SJCRH30 (cell line): ENCODE measurements at regions not wholly inside any gene's neighbourhood (a gene's known extent, or its start where the extent isn't known, plus 50 kb on each side); places are given as distances from the start of the nearest gene placed in this dataset.

ENCODE experiments used
- DNase-seq, 2 experiments: peaks; one replicate each; pipeline ENCODE4 v3.0.0-alpha.2; 2015 to 2020
- H3K27ac ChIP-seq: fragments of 250-450 bp; sonication (Bioruptor Pico); 2 replicates; pipeline ENCODE4 v1.5.1; 2020; ENCODE audit warnings: mild to moderate bottlenecking, moderate library complexity
- H3K27me3 ChIP-seq: fragments of 250-450 bp; sonication (Bioruptor Pico); 2 replicates; pipeline ENCODE4 v1.5.1; 2020; ENCODE audit warnings: mild to moderate bottlenecking, moderate library complexity
- H3K36me3 ChIP-seq: fragments of 250-450 bp; sonication (Bioruptor Pico); 2 replicates; pipeline ENCODE4 v1.5.1; 2020; ENCODE audit warnings: mild to moderate bottlenecking, moderate library complexity
- H3K4me1 ChIP-seq: fragments of 250-450 bp; sonication (Bioruptor Pico); 2 replicates; pipeline ENCODE4 v1.5.1; 2020; ENCODE audit warnings: mild to moderate bottlenecking, moderate library complexity
- H3K4me3 ChIP-seq: fragments of 250-450 bp; sonication (Bioruptor Pico); 2 replicates; pipeline ENCODE4 v1.5.1; 2020; ENCODE audit warnings: mild to moderate bottlenecking, moderate library complexity
- H3K9me3 ChIP-seq: fragments of 250-450 bp; sonication (Bioruptor Pico); replicated peaks from 2 replicates; pipeline ENCODE4 v1.5.1; 2020; ENCODE audit warnings: mild to moderate bottlenecking, moderate library complexity

- peak; percentile 4 to 23 for DNase-seq
- H3K27me3 ChIP-seq, result peaks cover 10% of the 10 kb centered on the region
- H3K4me1 ChIP-seq, result no peaks in the 10 kb centered on the region
- no peaks in the 10 kb centered on the region for H3K36me3 ChIP-seq
- H3K9me3 ChIP-seq, result no peaks in the 10 kb centered on the region
- H3K27ac ChIP-seq, result no peak overlapping the region
- H3K4me3 ChIP-seq, result no peak overlapping the region
Observed at GRCh38 chr2:21646345-21646744, 522.6 kb downstream of the TDRD15 start.

GRCh38 chr2:21650569-21650968 is 526.8 kb downstream of the TDRD15 start:
- Histone ChIP-seq H3K27ac (no peak overlapping the region), H3K4me1 (no peaks in the 10 kb centered on the region)
- DNase-seq, result no peak

GRCh38 chr2:21655136-21655535 is 531.4 kb downstream of the TDRD15 start:
- no peak overlapping the region for H3K27ac ChIP-seq

More at GRCh38 chr2:21650569-21650968, 526.8 kb downstream of the TDRD15 start:
- H3K36me3 ChIP-seq, result no peaks in the 10 kb centered on the region
- H3K27me3 ChIP-seq, result peaks cover 4% of the 10 kb centered on the region
- H3K4me3 ChIP-seq, result no peak overlapping the region
- H3K9me3 ChIP-seq, result no peaks in the 10 kb centered on the region

GRCh38 chr2:21656330-21657075 is 532.7 kb downstream of the TDRD15 start:
- no peaks in the 10 kb centered on the region for H3K27me3 ChIP-seq
- no peak overlapping the region for H3K27ac ChIP-seq
- H3K9me3 ChIP-seq, result no peaks in the 10 kb centered on the region
- no peak overlapping the region for H3K4me3 ChIP-seq
- no peaks in the 10 kb centered on the region for H3K4me1 ChIP-seq
- no peak for DNase-seq
- H3K36me3 ChIP-seq, result no peaks in the 10 kb centered on the region

More at GRCh38 chr2:21655136-21655535, 531.4 kb downstream of the TDRD15 start:
- no peaks in the 10 kb centered on the region for H3K27me3 ChIP-seq
- no peak for DNase-seq
- no peaks in the 10 kb centered on the region for H3K36me3 ChIP-seq
- H3K4me3 ChIP-seq, result no peak overlapping the region
- H3K4me1 ChIP-seq, result no peaks in the 10 kb centered on the region
- H3K9me3 ChIP-seq, result no peaks in the 10 kb centered on the region

DNA sequence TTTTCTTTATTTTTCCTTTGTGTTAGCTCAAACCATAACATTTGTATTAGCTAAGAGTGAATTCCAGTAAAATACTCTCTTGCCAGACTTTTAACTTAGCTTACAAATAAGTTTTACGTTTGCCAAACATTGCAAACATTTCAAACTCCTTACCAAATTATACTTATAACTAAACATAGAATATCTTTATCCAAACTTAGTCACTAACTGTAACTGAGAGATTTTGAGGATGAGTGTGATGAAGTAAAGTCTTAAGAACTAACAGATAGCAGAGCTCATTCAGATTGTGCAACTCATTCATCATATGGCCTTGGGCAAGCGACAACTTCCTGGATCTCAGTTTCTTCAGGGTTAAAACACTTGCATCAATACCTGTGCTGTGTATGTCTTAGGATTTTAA is 533.7 kb downstream of the TDRD15 start:
- H3K4me3 ChIP-seq, result no peak overlapping the region
- H3K27me3 ChIP-seq, result no peaks in the 10 kb centered on the region
- no peak for DNase-seq
- no peaks in the 10 kb centered on the region for H3K36me3 ChIP-seq
- no peaks in the 10 kb centered on the region for H3K4me1 ChIP-seq
- no peak overlapping the region for H3K27ac ChIP-seq
- no peaks in the 10 kb centered on the region for H3K9me3 ChIP-seq

- no peak overlapping the region for H3K27ac ChIP-seq
- no peaks in the 10 kb centered on the region for H3K9me3 ChIP-seq
- no peaks in the 10 kb centered on the region for H3K27me3 ChIP-seq
- no peaks in the 10 kb centered on the region for H3K4me1 ChIP-seq
- H3K36me3 ChIP-seq, result no peaks in the 10 kb centered on the region
- no peak overlapping the region for H3K4me3 ChIP-seq
- no peak for DNase-seq
Observed at GRCh38 chr2:21658269-21658668, 534.5 kb downstream of the TDRD15 start.

DNA sequence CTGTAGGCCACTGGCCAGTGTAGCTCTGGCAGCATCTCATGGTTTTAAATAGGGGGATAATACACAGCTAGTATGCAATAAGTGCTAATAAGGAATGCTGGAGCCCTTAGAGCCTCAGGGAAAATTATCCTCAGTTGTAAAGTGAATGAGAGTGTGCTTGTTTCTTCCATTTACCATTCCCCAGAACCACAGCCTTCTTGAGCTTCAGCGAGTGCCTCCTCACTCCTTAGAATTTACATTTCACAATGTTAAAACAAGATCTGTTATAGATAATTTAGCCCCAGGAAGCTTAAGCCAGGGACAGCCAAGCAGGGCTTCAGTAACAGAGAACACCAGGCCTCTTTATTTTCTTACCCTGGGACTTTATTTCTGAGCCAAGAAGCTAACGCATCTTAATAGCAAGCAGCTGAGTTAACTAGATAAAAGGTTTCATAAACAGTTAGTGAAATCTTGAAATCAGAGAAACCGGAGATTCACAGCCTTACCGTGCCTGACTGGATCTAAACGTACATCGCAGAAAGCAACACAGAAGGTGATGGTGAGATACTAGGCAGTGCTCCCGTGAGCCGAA is 535.2 kb downstream of the TDRD15 start:
- H3K4me3 ChIP-seq, result no peak overlapping the region
- no peaks in the 10 kb centered on the region for H3K27me3 ChIP-seq
- no peak for DNase-seq
- no peaks in the 10 kb centered on the region for H3K36me3 ChIP-seq
- no peaks in the 10 kb centered on the region for H3K9me3 ChIP-seq
- H3K4me1 ChIP-seq, result no peaks in the 10 kb centered on the region
- H3K27ac ChIP-seq, result no peak overlapping the region

DNA sequence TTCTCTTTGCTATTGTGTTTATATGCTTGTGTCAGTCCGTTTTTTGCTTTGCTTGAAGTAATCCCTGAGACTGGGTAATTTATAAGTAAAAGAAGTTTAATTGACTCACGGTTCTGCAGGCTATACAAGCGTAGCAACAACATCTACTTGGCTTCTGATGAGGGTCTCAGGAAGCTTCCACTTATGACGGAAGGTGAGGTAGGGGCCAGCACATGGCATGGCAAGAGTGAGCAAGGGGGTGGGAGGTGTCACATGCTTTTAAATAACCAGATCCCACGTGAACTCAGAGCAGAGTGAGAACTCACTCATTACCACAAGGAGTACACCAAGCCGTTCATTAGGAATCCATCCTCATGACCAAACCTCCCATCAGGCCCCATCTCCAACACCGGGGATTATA is 540.3 kb downstream of the TDRD15 start:
- H3K36me3 ChIP-seq, result no peaks in the 10 kb centered on the region
- DNase-seq, result no peak
- H3K27ac ChIP-seq, result no peak overlapping the region
- peaks cover 3% of the 10 kb centered on the region; the same call in 1 of the 2 replicates for H3K27me3 ChIP-seq
- no peaks in the 10 kb centered on the region for H3K4me1 ChIP-seq
- H3K9me3 ChIP-seq, result no peaks in the 10 kb centered on the region
- H3K4me3 ChIP-seq, result no peak overlapping the region

DNA sequence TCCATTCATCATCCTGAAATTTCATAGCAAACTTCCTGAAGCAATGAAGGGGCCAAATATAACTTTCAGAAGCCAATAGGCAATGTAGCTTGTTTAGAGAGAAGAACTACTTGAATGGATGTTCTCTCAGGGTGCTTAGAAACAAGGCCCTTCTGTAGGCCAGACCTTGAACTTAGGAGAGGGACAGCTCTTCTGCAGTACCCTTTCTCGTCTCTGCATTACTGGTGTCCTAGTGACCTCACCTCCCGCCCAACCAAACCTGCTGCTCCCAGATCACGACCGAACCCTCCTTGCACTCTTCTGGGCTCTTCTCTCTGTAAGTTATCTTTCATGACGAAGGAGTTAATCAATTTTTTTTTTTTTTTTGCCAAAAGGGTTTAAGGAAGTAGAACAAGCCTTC is 543.9 kb downstream of the TDRD15 start:
- peaks cover 6% of the 10 kb centered on the region; the same call in 1 of the 2 replicates for H3K27me3 ChIP-seq
- no peaks in the 10 kb centered on the region for H3K9me3 ChIP-seq
- H3K4me3 ChIP-seq, result no peak overlapping the region
- no peak for DNase-seq
- no peaks in the 10 kb centered on the region for H3K4me1 ChIP-seq
- H3K27ac ChIP-seq, result no peak overlapping the region
- no peaks in the 10 kb centered on the region for H3K36me3 ChIP-seq

GRCh38 chr2:21668078-21668710 is 544.4 kb downstream of the TDRD15 start:
- no peaks in the 10 kb centered on the region for H3K9me3 ChIP-seq
- no peak overlapping the region for H3K4me3 ChIP-seq
- no peak for DNase-seq
- H3K36me3 ChIP-seq, result no peaks in the 10 kb centered on the region
- H3K4me1 ChIP-seq, result no peaks in the 10 kb centered on the region
- peaks cover 6% of the 10 kb centered on the region; the same call in 1 of the 2 replicates for H3K27me3 ChIP-seq
- no peak overlapping the region for H3K27ac ChIP-seq

DNA sequence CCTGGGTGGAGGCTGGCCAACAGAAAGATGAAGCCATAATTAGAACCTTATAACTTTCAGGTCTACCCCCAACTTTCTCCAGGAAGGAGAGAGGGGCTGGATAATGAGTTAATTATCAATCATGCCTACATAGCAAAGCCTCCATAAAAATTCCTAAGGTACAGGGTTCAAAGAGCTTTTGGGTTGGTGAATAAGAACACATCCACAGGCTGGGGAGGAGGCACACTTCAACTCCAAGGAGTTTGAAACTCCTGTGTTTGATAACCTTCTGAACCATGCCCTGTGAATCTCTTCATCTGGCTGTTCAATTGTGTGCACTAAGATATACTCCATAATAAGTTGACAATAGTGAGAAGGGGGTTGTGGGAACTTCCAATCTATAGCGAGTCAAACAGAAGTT is 552.3 kb downstream of the TDRD15 start:
- DNase-seq, result no peak
- H3K9me3 ChIP-seq, result no peaks in the 10 kb centered on the region
- H3K27me3 ChIP-seq, result no peaks in the 10 kb centered on the region
- no peaks in the 10 kb centered on the region for H3K36me3 ChIP-seq
- no peak overlapping the region for H3K4me3 ChIP-seq
- H3K4me1 ChIP-seq, result no peaks in the 10 kb centered on the region
- H3K27ac ChIP-seq, result no peak overlapping the region

- DNase-seq, result no peak
- Histone ChIP-seq H3K4me1 (no peaks in the 10 kb centered on the region), H3K27ac (no peak overlapping the region), H3K36me3 (no peaks in the 10 kb centered on the region), H3K4me3 (no peak overlapping the region), H3K27me3 (no peaks in the 10 kb centered on the region), H3K9me3 (no peaks in the 10 kb centered on the region)
Observed at GRCh38 chr2:21676676-21677075, 552.9 kb downstream of the TDRD15 start.

- no peaks in the 10 kb centered on the region for H3K27me3 ChIP-seq
- no peak overlapping the region for H3K27ac ChIP-seq
- DNase-seq, result no peak
Observed at GRCh38 chr2:21683838-21684237, 560.1 kb downstream of the TDRD15 start.

GRCh38 chr2:21687589-21687988 is 563.8 kb downstream of the TDRD15 start:
- Histone ChIP-seq H3K27me3 (no peaks in the 10 kb centered on the region; the same call in 1 of the 2 replicates), H3K4me1 (no peaks in the 10 kb centered on the region), H3K4me3 (no peak overlapping the region), H3K27ac (no peak overlapping the region), H3K9me3 (no peaks in the 10 kb centered on the region), H3K36me3 (no peaks in the 10 kb centered on the region)
- DNase-seq, result no peak

More at GRCh38 chr2:21683838-21684237, 560.1 kb downstream of the TDRD15 start:
- Histone ChIP-seq H3K36me3 (no peaks in the 10 kb centered on the region), H3K4me3 (no peak overlapping the region), H3K9me3 (no peaks in the 10 kb centered on the region), H3K4me1 (no peaks in the 10 kb centered on the region)

DNA sequence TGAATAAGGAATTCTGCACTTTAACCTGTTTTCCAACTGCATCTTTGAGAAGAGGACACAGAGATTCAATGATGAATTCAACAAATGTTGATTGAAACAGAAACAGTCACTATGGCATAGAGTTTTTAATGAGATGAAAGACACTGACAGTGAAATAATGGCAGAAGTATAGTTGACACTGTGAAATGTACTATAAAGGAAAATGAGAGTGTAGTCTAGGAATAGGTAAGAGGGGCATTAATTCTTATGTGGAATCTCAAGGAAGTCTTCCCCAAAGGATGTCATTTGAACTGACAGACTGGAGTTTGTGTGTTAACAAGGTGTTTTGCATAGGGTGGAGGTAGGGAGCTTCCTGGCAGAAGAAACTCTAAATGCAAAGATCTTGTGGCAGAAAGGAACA is 566.2 kb downstream of the TDRD15 start:
- no peaks in the 10 kb centered on the region for H3K4me1 ChIP-seq
- H3K27ac ChIP-seq, result no peak overlapping the region
- no peaks in the 10 kb centered on the region for H3K36me3 ChIP-seq
- no peaks in the 10 kb centered on the region; the same call in 1 of the 2 replicates for H3K27me3 ChIP-seq
- no peaks in the 10 kb centered on the region for H3K9me3 ChIP-seq
- no peak for DNase-seq
- no peak overlapping the region for H3K4me3 ChIP-seq
